NT2/D1 (cell line): ENCODE measurements at regions not wholly inside any gene's neighbourhood (a gene's known extent, or its start where the extent isn't known, plus 50 kb on each side); places are given as distances from the start of the nearest gene placed in this dataset.

Source experiments
- DNase-seq: peaks from one replicate; pipeline ENCODE4 v3.0.0-alpha.2; 2011; ENCODE audit warnings: low read depth, low spot score
- H3K27me3 ChIP-seq: 2 replicates; pipeline ENCODE4 v1.6.0; 2011; ENCODE audit warnings: mild to moderate bottlenecking; ENCODE audit not compliant: insufficient read length, insufficient read depth
- H3K36me3 ChIP-seq: 2 replicates; pipeline ENCODE4 v1.6.1; 2011; ENCODE audit warnings: mild to moderate bottlenecking, low read length, mixed read lengths; ENCODE audit not compliant: insufficient read depth, insufficient read length
- H3K4me1 ChIP-seq: 2 replicates; pipeline ENCODE4 v1.5.1; 2011; ENCODE audit not compliant: insufficient read depth, insufficient read length
- H3K4me3 ChIP-seq: 2 replicates; pipeline ENCODE4 v1.5.1; 2011; ENCODE audit warnings: low read depth; ENCODE audit not compliant: insufficient read length
- H3K9ac ChIP-seq: 2 replicates; pipeline ENCODE4 v1.6.0; 2011; ENCODE audit warnings: low read depth; ENCODE audit not compliant: insufficient read length
- H3K9me3 ChIP-seq: 2 replicates; pipeline ENCODE4 v1.5.1; 2011; ENCODE audit warnings: mild to moderate bottlenecking, low read length; ENCODE audit not compliant: insufficient read depth
- SUZ12 ChIP-seq: IDR thresholded peaks from 2 replicates; pipeline ENCODE4 v1.6.1; 2011; ENCODE audit not compliant: insufficient read length, insufficient read depth; ENCODE audit errors: extremely low read depth
- YY1 ChIP-seq: IDR thresholded peaks from 2 replicates; pipeline ENCODE4 v1.6.1; 2011; ENCODE audit not compliant: insufficient read length, insufficient read depth
- ZNF274 ChIP-seq: IDR thresholded peaks from 2 replicates; pipeline ENCODE4 v1.6.1; 2011; ENCODE audit warnings: mild to moderate bottlenecking, low read depth, low read length

DNA sequence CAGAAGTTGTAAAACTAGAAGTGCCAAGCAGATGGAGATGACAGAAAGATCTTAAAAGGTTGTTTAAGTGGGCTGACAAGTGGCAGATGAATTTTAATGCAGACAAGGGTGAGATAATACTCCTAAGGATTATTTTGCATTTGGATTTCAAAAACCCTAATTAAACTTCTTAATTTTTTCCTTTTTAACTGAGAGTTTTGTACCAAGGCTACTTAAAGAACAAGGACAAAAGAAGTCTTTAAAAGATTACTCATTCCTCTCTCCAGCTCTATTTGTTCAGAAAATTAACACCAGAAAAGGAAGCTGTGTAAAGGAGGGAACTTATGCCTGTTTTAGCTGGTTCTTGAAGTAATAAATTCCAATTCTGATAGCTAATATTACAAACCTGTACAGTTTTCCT lies 275.4 kb downstream of the ETNK1 start:
- Histone ChIP-seq H3K9ac (no peak overlapping the region), H3K9me3 (peaks cover 17% of the 10 kb centered on the region), H3K4me1 (peaks cover 3% of the 10 kb centered on the region), H3K36me3 (no peaks in the 10 kb centered on the region), H3K4me3 (no peak overlapping the region), H3K27me3 (no peaks in the 10 kb centered on the region)
- TF ChIP-seq ZNF274 (no peak), SUZ12 (no peak)
- DNase-seq = no peak

DNA sequence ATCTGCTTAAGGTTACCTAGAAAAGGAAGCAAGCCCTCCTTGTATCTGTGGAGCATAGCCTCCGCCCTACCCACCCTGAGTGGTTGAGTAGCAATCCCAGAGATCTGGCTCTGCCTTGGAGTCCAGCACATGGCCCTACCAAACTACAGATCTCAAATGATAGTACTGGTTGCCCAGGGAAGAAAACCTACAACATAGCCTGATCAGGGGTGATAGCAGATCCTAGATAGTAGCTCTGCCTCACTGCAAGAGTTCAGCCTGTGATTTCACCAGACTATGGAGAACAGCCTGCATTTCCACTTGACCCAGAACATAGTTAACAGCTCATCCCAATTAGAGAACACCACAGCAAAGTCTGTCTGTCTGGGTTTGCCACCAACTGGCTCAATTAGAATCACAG lies 279.5 kb downstream of the ETNK1 start:
- Histone ChIP-seq H3K36me3 (no peaks in the 10 kb centered on the region), H3K4me3 (no peak overlapping the region), H3K9me3 (peaks cover 4% of the 10 kb centered on the region; the same call in 1 of the 2 replicates), H3K9ac (no peak overlapping the region), H3K27me3 (no peaks in the 10 kb centered on the region), H3K4me1 (no peaks in the 10 kb centered on the region)
- no peak for TF ChIP-seq SUZ12
- TF ChIP-seq ZNF274 = no peak
- no peak for TF ChIP-seq YY1
- no peak for DNase-seq

DNA sequence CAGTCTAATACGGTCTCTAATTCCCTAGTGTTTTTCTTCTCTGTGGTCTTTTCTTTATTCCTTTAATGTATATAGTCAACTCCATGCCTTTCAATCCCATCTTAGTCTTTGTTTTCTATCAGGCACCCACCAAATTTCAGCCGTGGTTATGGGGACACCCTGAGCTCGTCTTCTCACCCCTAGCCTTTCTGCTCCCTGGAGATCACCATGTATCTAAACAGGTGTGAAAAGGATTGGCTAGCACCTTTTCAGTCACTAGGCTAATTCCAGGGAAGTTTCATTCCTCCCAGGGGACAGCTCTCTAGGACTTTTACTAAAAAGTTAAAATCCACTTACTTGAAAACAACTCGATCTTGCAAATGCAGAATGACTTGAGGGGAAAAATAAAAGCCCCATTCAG lies 291.3 kb downstream of the ETNK1 start:
- no peaks in the 10 kb centered on the region for H3K4me1 ChIP-seq
- TF ChIP-seq SUZ12 (no peak), YY1 (no peak), ZNF274 (no peak)
- H3K9ac ChIP-seq = no peak overlapping the region
- H3K36me3 ChIP-seq = no peaks in the 10 kb centered on the region
- no peaks in the 10 kb centered on the region for H3K27me3 ChIP-seq
- H3K4me3 ChIP-seq = no peak overlapping the region
- no peak for DNase-seq
- H3K9me3 ChIP-seq = no peaks in the 10 kb centered on the region; the same call in 1 of the 2 replicates

DNA sequence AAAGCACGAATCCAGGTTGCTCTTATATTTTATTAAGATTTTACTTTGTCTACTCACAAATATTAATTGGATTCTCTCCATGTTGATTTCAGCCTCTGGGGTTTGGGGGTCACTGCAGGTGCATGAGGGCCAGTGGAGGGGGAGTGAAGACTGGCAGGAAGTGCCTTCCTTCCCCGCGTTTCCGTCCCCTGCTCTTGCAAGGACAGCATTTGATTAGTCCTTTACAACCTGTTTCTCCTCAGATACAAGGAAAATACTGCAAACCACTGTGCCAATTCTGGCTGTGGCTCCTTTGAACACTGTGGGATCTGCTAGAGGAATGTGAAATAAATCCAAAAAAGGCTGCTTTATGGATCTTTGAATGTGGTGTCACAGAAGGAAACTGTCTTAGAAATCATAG lies 291.8 kb downstream of the ETNK1 start:
- Histone ChIP-seq H3K4me1 (no peaks in the 10 kb centered on the region), H3K9me3 (no peaks in the 10 kb centered on the region; the same call in 1 of the 2 replicates), H3K4me3 (no peak overlapping the region), H3K36me3 (no peaks in the 10 kb centered on the region), H3K27me3 (no peaks in the 10 kb centered on the region), H3K9ac (no peak overlapping the region)
- no peak for DNase-seq
- TF ChIP-seq SUZ12 (no peak), ZNF274 (no peak), YY1 (no peak)

DNA sequence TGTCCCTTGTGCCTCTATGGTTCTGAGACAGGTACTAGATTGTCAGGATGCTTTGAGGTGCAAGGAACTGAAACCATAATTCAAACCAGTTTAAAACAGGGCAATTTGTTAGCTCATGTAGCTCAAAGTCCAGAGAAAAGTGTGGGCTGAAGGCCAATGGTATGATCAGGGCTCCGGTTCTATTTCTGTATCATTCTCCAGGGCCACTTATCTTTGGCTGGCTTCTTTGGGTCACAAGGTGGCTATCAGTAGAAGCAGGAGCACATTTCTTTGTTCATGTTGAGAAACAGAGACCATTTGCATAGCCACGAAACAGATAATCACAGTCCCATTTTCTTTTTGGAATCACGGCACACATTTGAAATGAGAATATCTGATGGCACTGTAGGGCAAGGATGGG lies 294.9 kb downstream of the ETNK1 start:
- H3K9me3 ChIP-seq = peaks cover under 1% of the 10 kb centered on the region
- no peak overlapping the region for H3K9ac ChIP-seq
- TF ChIP-seq ZNF274 (no peak), YY1 (no peak), SUZ12 (no peak)
- no peaks in the 10 kb centered on the region for H3K4me1 ChIP-seq
- H3K27me3 ChIP-seq = no peaks in the 10 kb centered on the region
- DNase-seq = no peak
- H3K36me3 ChIP-seq = no peaks in the 10 kb centered on the region
- H3K4me3 ChIP-seq = no peak overlapping the region

DNA sequence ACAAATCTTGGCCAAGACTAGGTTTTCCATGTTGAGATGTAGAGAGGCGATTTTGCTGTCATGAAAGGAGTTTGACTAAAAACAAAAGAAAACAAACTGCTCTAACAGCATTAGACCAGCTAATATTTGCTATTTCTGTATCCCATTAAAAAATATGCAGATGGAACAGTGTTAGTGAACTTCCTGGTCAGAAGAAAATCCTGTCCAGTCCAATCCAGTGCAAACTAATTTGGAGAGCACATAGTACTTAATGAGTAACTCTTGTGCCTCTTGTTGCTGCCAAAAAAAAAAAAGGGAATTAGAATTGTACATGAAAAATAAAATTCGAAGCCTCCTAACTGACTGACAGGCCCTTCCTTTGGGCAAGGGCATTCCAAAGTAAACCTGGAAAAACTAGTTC lies 298.8 kb downstream of the ETNK1 start:
- no peak for DNase-seq
- no peak overlapping the region for H3K4me3 ChIP-seq
- no peaks in the 10 kb centered on the region for H3K4me1 ChIP-seq
- H3K27me3 ChIP-seq = no peaks in the 10 kb centered on the region
- peaks cover 4% of the 10 kb centered on the region; the same call in 1 of the 2 replicates for H3K9me3 ChIP-seq
- H3K36me3 ChIP-seq = no peaks in the 10 kb centered on the region
- TF ChIP-seq SUZ12 (no peak), ZNF274 (no peak), YY1 (no peak)
- no peak overlapping the region for H3K9ac ChIP-seq

DNA sequence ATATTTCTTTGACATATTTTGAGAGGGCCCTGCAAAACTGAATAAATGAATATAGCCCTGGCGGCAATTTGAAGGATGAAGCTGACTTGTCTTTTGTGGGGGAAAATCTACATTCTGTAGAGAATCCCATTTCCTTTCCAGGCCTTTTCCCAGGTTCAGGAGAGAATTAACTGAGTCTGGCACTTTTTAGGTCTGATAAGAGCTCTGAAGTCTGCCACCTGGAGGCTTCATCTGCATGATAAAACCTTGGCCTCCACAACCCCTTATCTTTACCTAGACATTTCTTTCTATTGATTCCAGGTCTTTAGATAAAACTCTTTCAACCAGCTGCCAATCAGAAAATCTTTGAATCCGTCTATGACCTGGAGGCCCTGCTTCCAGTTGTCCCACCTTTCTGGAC lies 299.4 kb downstream of the ETNK1 start:
- Histone ChIP-seq H3K9me3 (peaks cover 4% of the 10 kb centered on the region; the same call in 1 of the 2 replicates), H3K9ac (no peak overlapping the region), H3K27me3 (no peaks in the 10 kb centered on the region), H3K36me3 (no peaks in the 10 kb centered on the region), H3K4me3 (no peak overlapping the region), H3K4me1 (no peaks in the 10 kb centered on the region)
- TF ChIP-seq SUZ12 (no peak), ZNF274 (no peak), YY1 (no peak)
- DNase-seq = no peak
